22Rv1 (cell line): ENCODE measurements at regions not wholly inside any gene's neighbourhood (a gene's known extent, or its start where the extent isn't known, plus 50 kb on each side); places are given as distances from the start of the nearest gene placed in this dataset.

Experiments used
- H3K27ac ChIP-seq: fragments of 450-650 bp; 2 replicates; pipeline ENCODE4 v1.5.1; 2017
- CTCF ChIP-seq: fragments of 450-650 bp; IDR thresholded peaks from 2 replicates; pipeline ENCODE4 v1.5.1; 2017; ENCODE audit warnings: mild to moderate bottlenecking
- ZFX ChIP-seq: fragments of 450-650 bp; IDR thresholded peaks from 2 replicates; pipeline ENCODE4 v1.6.1; 2017; ENCODE audit warnings: antibody characterized with exemption, borderline replicate concordance

GRCh38 chr9:69985971-69986370, 57.7 kb upstream of the MAMDC2 start:
- H3K27ac ChIP-seq = no peak overlapping the region
- TF ChIP-seq CTCF (no peak), ZFX (no peak)

GRCh38 chr9:69986970-69987369, 56.7 kb upstream of the MAMDC2 start:
- TF ChIP-seq CTCF = no peak
- no peak for TF ChIP-seq ZFX
- no peak overlapping the region for H3K27ac ChIP-seq

- TF ChIP-seq ZFX = no peak
- TF ChIP-seq CTCF = no peak
- H3K27ac ChIP-seq = no peak overlapping the region
These were observed 56.2 kb upstream of the MAMDC2 start for GRCh38 chr9:69987457-69987856.

GRCh38 chr9:69993110-69993509, 50.5 kb upstream of the MAMDC2 start:
- no peak overlapping the region for H3K27ac ChIP-seq
- TF ChIP-seq ZFX (no peak), CTCF (no peak)
